GM18867 (cell line): ENCODE measurements at regions not wholly inside any gene's neighbourhood (a gene's known extent, or its start where the extent isn't known, plus 50 kb on each side); places are given as distances from the start of the nearest gene placed in this dataset.

Source experiments
- ATAC-seq: cut with Tn5 transposase; IDR thresholded peaks from one replicate; pipeline ENCODE4 v1.9.1; 2021; ENCODE audit warnings: mild to moderate bottlenecking, moderate library complexity; ENCODE audit not compliant: unreplicated experiment

DNA sequence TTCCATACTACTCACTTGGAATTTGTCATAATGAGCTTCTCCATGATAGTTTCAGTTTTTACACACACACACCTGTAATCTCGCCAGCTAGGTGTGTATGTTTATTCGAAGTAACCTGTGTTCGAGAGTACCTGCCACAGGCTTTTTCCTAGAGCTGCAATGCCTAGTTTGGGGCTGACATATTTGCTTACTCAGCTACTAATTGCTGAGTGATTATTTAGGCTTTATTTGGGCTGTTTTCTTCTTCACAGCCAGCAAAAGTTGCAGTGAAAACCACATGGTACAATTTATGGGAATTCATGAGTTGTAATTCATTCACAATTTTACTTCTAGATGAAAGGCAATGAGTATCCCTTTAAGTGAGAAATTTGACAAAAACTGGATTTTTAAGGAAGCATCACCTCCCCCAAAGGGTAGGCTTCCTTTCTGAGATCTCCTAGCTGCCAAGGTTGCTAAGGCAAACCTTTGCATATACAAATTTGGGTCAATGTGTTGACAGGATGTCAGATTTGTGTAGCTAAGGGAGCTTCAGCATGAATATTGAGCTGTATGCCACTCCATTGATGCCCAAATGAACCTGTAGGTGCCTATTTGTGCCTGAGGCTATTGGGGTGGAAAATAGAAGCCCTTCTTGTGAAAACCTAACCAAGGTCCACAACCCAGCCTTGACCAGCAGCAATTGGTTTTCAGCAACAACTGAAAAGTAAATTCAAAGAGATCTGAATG is 108.7 kb upstream of the OTX2 start:
- ATAC-seq, result peak; percentile 93

DNA sequence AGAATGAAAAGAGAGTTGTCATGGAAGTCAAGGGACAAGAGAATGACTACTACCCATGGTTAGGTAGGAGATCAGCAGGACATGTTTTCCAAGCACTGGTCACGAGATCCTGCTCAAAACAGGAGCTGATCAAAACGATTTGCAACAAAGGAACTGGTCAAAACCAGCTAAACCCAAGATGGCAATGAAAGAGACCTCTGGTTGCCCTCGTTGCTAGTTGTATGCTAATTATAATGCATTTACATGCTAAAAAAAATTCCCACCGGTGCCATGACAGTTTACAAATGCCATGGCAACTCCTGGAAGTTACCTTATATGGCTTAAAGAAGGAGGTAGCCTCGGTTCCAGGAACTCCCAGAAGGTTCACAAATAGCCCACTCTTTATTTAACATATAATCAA is 95.0 kb upstream of the OTX2 start:
- no peak for ATAC-seq

DNA sequence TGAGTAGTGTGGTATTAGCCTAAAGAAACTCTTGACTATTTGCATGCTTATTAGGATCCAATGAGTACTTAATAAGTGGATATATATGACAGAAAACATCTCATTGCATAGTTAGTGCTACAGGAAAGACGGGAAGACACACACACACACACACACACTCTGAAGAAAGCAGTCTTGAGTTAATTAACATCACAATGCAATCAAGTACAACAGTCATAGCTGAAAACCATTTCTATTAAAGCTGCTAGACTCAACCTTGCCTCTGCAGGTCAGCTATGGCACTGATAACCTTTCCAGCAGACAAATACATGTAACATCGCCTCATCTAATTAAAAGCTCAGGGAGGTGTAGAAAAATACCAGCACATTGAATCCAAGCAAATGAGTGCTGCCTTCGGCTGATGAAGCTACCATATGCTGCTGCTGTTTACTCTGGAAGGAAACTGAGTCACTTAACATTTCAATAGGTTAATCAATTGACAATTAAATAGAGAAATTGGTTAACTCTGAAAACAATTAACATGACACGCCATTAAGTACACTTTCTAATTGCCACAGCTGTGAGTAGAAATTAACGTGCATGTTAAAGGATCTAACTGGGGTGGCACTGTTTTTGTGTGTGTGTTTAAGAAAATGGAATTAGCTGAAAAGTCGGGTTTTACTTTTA is 93.2 kb upstream of the OTX2 start:
- no peak for ATAC-seq

DNA sequence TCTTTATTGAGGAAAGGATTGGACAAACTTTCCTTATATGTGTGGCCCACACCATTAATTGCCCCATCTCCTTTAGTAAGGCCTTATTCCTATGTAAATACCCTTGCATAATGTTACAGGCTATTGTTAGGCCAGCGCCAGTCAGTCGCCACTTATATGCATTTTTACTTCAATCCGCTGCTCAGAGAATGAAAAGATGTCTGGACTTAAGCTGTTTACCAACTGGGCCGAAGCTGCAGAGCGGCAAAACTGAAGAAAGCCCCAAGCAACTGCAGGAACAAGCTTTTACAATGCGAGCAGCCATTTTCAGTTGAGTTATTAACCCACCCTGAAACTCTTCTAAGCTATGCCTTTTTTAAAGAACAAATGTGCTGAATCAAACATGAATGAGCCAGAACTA is 92.1 kb upstream of the OTX2 start:
- ATAC-seq, result no peak

DNA sequence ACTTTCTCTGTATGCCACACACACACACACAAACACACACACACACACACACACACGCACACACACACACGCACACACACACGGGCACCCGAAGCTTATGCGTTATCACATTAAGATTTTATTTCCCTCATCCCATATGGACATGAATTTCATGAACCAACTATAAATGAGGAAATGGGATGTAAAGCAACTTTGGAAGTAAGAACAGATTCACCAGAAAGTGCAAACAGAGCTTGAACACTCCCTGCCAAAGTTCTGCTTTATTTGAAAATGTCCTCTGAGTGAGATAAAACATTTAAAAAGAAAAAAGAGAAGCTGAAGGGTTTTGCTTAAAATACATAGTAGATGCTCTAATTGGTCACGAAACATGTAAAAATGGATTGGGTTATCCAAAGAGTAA is 90.4 kb upstream of the OTX2 start:
- ATAC-seq, result no peak

DNA sequence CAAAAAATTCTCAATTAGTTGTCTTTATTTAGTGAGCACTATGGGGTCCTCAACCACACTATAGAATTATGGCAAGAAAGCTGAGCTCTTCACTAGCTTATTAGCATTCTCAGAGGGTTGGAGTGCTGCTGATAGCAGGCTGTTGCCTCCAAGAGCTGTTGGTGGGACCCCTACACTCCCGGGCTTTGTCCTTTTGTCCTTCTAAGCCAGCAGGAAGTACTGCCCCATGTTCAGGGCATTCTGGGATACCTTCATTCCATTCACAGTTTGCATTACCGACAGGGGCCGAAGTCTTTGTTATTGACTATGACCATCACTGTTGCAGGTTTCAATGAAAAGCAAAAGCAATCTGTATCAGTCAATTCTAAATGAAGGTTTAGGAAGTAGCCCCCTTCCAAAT is 89.5 kb upstream of the OTX2 start:
- ATAC-seq, result no peak

DNA sequence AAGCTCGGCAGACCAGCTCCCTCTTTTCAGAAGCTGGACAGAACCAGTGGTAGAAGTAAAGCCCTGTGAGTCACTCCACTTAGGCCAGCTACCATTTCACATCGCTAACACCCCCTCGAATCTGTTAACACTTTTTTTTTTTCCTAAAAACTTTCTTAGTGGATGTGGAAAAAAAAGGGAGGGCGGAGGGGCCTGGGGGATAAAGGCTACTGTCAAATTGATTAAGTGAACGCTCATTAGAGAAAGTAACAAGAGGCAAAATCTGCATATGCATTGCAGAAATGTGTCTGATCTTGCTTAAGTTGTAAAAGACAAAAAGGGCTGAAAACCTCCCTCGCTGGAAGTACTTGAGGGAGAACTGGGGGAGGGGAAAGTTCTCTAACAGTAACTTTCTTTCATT is 86.6 kb upstream of the OTX2 start:
- ATAC-seq, result no peak

DNA sequence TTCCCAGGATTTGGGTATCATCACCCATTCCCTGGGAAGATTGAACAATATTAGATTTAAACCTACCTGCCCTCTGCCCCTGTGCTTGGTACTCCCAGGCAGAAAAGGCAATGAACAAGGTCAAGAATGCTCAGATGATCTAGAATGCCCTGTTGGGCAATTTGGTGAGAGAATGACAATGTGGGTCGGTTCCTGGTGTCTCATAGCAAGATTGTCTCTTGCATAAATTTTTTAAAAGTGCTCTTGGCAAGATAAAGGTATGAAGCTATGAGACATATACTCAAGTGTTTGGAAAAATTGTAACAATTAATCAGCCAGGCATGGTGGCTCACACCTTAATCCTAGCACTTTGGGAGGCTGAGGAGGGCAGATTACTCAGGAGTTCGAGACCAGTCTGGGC is 86.0 kb upstream of the OTX2 start:
- no peak for ATAC-seq

DNA sequence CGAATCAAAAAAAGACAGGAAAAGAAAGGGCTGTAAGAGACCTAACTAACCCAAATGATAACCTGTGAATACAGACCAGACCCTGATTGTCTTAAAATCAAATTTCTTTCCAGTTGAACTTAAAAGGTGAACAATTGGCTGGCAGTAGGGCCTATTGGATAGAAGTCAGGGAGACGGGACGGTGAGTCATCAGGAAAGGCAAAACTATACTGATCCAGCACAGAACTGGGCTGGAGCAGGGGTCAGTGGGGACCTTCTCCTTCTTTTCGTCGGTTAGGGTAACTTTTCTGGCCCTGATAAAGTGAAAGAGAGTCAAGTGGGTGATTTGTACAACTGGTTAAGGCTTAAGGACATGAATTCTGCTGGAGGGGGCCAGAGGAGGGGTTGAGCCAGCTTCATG is 84.9 kb upstream of the OTX2 start:
- no peak for ATAC-seq

DNA sequence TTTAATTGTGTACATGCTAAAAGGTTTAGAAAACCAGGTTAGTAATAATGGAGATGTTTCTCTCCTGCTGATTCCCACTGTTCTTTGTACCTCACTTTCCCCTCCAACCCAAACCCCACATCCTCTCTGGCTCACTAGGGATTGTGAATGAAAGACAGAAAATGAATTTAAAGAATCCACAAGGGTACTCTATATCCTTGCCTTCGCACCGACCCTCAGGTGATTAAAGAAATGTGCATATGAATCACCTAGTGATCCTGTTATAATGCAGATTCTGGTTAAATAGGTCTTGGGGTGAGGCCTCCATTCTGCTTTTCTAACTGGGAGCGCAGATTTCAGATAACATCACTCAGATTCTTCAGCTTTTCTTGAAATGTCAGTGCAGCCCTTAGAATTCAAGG is 84.3 kb upstream of the OTX2 start:
- no peak for ATAC-seq

DNA sequence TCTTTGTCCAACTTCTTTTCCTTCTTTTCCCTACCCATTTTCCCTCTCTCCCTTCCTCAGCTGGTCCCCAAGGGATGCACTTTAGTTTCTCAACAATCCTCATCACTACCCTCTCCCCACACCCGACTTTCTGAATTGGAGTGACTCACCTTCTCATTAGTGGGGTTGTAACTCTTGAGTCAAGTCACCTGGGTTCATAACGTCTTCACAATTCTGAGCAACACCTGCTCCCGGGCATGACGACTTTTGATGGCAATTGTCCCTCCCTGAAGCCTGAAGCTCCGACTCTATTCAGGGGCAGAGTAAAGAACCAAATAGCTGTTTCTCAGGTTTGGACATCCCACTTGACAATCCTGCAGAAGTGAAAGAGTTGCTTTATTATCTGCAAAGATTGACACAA is 82.7 kb upstream of the OTX2 start:
- ATAC-seq, result no peak

DNA sequence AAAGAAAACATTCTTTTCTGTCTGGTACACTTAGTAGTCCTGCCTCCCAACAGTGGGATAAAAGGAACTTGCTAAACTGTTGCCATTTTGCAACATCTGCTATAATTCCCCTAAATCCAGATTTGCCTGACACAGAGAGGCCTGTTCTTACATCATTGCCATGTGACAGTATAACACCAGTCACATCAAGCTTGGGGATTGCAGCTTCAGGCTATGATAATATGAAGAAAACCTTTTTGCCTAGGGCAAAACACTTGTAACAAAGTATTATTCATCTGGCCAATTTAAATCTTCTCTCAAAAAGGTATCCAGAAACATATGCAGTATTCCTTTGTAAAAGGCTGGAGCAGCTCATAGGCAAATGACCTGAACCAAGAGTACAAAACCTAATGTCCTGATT is 80.9 kb upstream of the OTX2 start:
- ATAC-seq, result no peak

DNA sequence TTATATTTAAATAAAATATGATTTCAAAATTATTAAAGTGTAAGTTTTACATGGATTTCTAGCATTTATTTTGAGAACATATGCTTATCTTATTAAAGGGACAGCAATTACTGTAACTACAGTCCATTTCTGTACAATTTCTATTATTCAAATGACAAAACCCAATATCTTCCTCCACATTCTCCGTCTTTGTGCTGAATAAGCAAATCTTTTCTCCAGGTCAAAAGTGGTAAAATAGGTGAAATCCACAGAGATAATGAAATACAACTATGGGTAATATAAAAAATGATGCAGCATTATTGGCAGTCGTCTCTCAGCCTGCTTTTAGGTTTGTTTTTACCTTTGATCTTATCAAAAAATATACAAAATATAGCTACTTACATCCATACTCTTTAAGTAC is 79.4 kb upstream of the OTX2 start:
- no peak for ATAC-seq

DNA sequence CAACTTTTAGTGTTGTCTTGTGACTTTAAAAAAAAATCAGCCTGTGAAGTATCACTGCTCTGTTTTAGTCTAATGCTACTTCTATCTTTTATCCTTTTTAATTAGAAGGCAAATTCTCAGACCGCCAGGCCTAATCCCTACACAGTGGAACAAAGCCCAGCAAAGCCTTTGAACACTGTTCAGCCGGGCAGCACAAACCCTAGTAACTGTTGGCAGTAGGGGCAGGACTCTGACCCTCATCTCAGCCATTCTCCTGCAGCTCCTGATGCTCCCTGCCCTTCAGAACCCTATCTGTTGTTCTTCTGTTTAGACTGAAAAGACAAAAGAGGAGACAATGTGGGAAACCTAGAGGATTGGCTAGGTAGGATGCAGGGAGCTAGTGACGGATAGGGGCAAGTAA is 78.0 kb upstream of the OTX2 start:
- no peak for ATAC-seq

DNA sequence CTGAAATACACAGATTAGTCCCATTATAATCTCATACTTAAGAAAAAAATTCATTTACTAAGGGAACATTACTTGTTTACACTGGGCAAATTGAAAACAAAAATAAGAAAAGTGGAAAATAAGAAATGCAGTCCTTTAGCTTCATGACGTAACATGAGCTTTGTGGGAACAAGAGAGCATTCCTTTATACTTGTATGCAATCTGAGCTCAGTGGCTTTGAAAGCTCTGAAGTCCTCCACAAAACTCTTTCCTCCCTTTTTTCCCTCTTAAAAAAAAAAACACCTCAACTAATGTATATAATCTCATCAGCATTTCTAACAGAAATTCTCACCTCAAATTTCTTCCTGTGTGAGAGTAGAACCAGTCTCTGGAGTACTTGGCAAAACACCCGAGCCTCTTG is 76.9 kb upstream of the OTX2 start:
- no peak for ATAC-seq

DNA sequence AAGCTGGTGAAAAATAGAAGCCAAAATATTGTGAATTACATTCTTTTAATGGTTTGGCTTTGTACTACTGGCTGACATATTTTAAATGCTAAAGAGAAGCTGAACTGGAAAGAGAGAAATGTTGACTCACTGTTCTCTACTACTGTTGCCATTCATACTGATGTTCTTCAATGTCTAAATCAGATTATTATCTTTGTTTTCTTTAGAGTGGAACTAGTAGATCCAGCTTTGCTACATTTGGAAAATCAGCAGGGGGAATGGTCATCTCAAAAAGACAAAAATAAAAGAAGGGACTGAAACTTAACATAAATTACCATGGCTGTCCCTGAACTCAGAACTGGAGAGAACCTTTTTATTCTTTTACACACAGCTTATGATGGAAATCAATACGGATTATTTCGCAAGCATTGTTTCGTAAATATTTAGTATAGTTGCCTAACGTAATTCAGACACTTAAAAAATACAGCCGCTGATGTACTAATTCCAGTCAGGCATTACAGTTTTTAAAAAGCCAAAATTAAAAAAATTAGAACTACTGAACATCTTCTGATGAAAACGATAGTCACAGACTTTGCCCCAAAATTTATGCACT is 76.3 kb upstream of the OTX2 start:
- no peak for ATAC-seq

DNA sequence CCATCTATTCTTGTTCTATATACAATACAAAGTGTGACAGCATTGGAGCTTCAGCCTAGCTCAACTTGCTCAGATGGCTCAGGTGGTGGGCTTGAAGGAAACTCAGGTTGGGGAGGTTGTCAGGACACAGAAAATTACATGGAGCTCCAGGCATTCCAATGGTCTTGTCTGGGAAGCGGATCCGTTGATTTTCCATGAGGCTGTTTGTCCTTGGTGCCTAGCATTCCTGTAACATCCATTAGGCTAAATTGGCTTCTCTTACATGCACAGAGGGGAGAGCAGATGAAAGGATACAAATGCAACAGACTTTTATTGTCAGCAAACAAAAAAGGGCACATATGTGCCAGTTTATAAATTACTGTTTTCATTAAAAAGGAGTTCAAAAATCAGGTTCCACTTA is 75.5 kb upstream of the OTX2 start:
- no peak for ATAC-seq

DNA sequence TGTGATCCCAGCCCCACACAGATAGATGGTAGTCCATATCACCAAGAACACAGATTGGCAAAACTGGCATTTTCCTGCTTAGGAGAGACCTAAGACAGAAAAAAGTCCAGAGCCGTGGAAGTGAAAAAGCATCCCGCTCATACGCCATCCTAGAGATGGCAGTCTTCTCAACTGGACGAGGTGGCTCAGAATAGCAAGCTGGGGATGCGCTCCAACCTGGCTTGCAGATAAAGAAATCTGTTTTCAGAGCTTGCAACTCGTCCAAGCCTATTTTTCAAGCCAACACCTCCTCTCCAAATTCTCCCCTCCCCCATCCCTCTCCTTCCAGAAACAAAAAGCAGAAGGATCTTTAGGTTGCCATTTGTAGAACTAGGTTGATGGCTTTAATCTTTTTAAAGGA is 74.3 kb upstream of the OTX2 start:
- ATAC-seq, result no peak

DNA sequence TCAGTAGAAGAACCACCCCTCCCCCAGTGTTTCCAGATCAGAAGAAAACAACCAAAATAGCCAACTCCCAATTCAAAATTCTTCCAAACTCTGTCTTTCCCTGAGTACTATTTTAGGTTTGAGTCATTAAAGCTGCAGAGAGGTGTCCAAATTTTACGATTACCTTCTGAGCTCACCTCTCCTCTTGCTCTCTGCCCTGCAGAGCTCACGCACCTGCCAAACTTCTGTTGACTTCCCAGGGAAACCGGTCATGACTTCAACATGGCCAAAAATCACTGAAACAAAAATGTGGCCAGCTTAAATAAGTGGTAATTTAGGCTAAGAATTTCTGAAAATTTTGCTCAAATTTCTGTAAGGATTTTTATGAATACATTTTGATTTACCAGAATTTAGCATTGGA is 70.9 kb upstream of the OTX2 start:
- no peak for ATAC-seq

DNA sequence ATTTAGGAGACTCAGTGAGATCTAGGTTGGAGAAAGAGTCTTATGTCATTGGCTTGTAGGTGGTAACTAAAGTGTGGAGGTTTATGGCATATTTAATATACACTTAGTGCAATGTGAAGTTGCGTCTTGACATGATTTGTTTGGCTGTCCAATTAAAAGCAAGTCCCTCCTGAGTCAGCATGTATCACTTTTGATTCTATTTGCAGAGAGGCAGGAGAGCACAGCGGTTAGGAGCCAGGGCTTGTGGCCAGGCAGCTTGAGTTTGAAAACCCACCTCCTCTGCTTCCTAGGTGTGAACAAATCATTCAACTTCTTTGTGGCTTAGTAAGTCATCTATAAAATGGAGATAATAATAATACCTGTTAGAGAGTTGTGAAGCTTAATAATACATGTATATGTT is 68.5 kb upstream of the OTX2 start:
- ATAC-seq, result no peak

DNA sequence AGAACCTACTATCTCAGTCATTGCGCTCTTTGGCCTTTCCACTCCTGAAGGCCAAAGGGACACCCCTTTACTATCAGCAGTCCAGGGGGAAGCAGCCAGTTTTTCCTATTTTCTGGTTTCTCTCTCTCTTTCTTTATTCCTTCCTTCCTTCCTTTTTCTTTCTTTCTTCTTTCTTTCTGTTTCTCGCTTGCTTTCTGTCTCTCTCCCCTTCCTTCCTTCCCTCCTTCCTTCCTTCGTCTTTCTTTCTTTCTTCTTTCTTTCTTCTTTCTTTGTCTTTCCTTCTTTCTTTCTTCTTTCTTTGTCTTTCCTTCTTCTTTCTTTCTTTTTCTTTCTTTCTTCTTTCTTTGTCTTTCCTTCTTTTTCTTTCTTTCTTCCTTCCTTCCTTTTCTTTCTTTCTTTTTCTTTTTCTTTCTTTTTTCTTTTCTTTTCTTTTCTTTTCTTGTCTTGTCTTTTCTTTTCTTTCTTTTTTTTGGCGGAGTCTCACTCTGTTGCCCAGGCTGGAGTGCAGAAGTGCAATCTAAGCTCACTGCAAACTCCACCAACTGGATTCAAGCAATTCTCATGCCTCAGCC is 64.9 kb upstream of the OTX2 start:
- ATAC-seq, result no peak

DNA sequence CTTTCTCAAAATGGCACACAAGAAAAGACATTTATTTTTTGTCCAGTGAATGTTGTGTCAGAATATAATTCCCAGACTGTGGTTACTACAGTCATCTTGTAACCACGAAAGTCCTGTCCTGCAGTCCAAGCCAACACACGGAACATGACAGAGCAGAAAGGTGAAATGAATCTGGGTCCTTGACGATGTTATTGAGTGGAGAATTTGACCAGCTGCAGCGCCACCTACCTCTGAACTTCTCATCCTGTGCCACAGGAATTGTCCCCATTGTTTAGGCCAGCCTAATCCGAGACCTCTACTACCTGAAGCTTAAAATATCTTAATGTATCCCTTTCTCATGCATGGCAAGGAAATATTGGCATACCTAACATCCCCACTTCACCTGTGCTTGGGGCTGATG is 64.1 kb upstream of the OTX2 start:
- no peak for ATAC-seq
